Epithelial cell of esophagus (primary cell): ENCODE measurements at regions not wholly inside any gene's neighbourhood (a gene's known extent, or its start where the extent isn't known, plus 50 kb on each side); places are given as distances from the start of the nearest gene placed in this dataset.
A peak's percentile ranks its signal among the peaks of the same experiment; 100 is the strongest.

Experiments
- DNase-seq: peaks from one replicate; pipeline ENCODE4 v3.0.0; 2010; ENCODE audit warnings: low read depth
- H3K4me3 ChIP-seq: 2 replicates; pipeline ENCODE4 v1.5.1; 2011; ENCODE audit warnings: mild to moderate bottlenecking, low read length, control low read depth
- CTCF ChIP-seq: IDR thresholded peaks from 2 replicates; pipeline ENCODE4 v1.5.1; 2011; ENCODE audit warnings: low read depth, mild to moderate bottlenecking, low read length, control low read depth, inconsistent platforms; ENCODE audit not compliant: insufficient read depth; ENCODE audit errors: missing control alignments

DNA sequence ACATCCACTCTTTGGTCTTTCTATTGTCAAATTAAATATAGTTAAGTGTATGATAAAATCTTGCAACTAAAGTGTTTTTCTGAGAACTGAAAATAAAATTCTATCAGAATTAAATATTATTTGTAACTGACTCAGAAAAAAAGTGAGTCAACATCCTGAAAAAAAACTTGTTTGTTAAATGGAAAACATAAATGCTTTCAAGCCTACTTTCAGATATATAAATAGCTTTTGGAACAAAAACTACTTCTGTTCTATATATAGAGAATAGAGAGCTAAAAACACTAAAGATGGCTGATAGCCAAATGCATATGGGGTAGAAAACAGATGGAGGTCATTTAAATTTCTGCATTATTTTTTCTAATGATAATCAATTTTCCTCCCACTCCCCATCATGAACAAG, 61.8 kb downstream of the PIK3C2A start:
- no peak for DNase-seq
- H3K4me3 ChIP-seq = no peak overlapping the region

DNA sequence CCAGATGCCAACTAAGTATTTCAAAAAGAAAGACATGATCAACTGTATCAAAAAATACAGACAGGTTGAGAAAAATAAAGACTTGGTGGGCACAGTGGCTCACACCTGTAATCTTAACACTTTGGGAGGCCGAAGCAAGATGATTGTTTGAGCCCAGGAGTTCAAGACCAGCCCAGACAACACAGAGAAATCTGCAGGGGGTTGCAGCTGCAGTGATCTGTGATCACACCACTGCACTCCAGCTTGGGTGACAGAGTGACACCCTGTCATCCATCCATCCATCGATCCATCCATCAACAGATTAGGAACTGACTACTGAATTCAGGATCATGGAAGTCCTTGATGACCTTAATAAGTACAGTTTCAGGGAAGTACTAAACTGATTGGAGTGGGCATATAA, 65.0 kb upstream of the RPS13 start:
- DNase-seq = no peak
- H3K4me3 ChIP-seq = no peak overlapping the region
- no peak for TF ChIP-seq CTCF

More for the DNA sequence above, 61.8 kb downstream of the PIK3C2A start:
- no peak for TF ChIP-seq CTCF

GRCh38 chr11:17141156-17141555, 63.7 kb upstream of the RPS13 start:
- no peak overlapping the region for H3K4me3 ChIP-seq
- no peak for DNase-seq
- no peak for TF ChIP-seq CTCF

DNA sequence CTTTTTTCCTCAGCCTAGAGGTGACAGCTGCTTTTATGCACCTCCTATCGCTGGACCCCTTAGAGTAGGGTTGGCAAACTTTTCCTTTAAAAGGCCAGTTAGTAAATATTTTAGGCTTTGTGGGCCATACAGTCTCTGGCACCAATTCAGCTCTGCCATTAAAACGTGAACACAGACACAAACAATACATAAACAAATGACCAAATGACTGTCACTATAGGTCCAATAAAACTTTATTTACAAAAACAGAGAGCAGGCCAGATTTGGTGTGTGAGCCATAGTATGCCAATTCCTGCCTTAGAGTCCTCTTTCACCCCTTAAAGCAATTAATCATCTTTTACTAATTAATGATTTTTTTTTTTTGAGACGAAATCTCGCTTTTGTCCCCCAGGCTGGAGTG, 61.1 kb upstream of the RPS13 start:
- no peak overlapping the region for H3K4me3 ChIP-seq
- DNase-seq = no peak
- TF ChIP-seq CTCF = no peak

DNA sequence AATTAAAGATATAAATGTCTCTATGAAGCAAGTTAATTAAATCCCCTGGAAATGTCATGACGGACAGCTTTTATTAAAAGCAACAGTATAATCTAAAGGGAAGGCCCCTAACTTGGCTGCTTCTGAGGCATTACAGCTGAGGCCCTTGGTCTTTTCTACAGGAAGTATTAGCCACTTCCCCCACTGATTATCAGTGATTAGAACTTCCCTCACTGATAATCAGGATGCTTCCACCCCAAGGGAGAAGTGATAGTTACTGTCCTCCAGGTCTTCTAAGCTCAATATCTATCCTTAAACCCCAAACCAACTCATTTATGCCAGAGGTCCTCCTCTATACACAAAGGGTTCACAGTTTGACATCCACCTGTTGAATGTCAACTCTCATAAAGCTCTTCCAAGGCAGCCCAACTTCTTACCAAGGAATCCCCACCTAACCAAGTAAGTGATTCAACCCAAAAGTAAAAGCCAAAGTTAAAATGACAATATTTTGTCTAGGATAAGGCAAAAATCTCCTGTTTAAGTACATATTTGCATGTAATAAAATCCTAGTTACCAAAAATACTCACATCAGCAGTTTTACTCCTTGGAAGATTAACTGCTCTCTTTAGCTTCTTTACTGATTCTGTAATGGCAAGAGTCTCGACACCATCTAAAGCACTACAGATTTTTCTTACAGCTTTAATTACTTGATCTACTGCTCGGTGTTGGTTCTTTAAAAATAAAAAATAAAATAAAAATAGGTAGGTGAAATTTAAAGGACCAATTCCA, 58.6 kb upstream of the RPS13 start:
- TF ChIP-seq CTCF = no peak
- DNase-seq = no peak
- no peak overlapping the region for H3K4me3 ChIP-seq

- H3K4me3 ChIP-seq = no peak overlapping the region
- TF ChIP-seq CTCF = no peak
- DNase-seq = no peak
Observed at GRCh38 chr11:17132654-17133053, 55.2 kb upstream of the RPS13 start.

DNA sequence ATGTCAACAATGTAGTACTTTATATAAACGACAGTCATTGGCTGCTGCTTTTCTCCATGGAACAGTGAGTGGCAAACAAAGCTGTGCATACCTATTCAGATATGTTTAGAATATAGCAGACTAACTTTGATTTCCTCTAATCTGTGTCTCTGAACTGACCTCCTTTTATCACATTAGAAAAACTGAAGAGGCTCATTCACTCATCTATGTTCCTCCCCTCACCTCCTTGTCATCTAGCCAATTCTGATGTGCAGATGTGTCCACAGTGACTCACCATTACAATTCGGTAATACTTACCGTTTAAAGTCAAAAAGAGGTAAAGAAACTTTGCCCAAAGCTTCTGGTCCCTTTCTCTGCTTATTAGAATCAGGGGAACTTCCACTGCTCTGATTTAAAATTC, 51.5 kb upstream of the RPS13 start:
- no peak overlapping the region for H3K4me3 ChIP-seq
- no peak for TF ChIP-seq CTCF
- peak; percentile 43 for DNase-seq
